Mesodermal cell (in vitro differentiated cells): ENCODE measurements at regions not wholly inside any gene's neighbourhood (a gene's known extent, or its start where the extent isn't known, plus 50 kb on each side); places are given as distances from the start of the nearest gene placed in this dataset.
A peak's percentile ranks its signal among the peaks of the same experiment; 100 is the strongest.

ENCODE experiments used
- H3K27ac ChIP-seq: 2 replicates; pipeline ENCODE4 v1.7.0; 2013; ENCODE audit warnings: mild to moderate bottlenecking, low read depth, low read length, moderate library complexity; ENCODE audit not compliant: severe bottlenecking
- H3K36me3 ChIP-seq: 2 replicates; pipeline ENCODE4 v1.7.1; 2013; ENCODE audit warnings: mild to moderate bottlenecking, low read length, moderate library complexity; ENCODE audit not compliant: control insufficient read depth, insufficient read depth
- H3K4me1 ChIP-seq: one replicate; pipeline ENCODE4 v1.7.1; 2013; ENCODE audit warnings: mild to moderate bottlenecking, low read length; ENCODE audit not compliant: insufficient read depth, control insufficient read depth, poor library complexity, severe bottlenecking
- H3K4me3 ChIP-seq: 2 replicates; pipeline ENCODE4 v1.7.0; 2013; ENCODE audit warnings: low read length, control low read depth, mild to moderate bottlenecking; ENCODE audit not compliant: insufficient read depth, poor library complexity, severe bottlenecking; ENCODE audit errors: extremely low read depth
- H3K9me3 ChIP-seq: 2 replicates; pipeline ENCODE4 v1.7.1; 2013; ENCODE audit warnings: mild to moderate bottlenecking, low read length, moderate library complexity; ENCODE audit not compliant: control insufficient read depth
- WGBS, 2 experiments: methylation state at CpG; one replicate each; pipeline ENCODE4 v1.1.5; 2013; ENCODE audit warnings: missing lambda C conversion rate in 2 of 2; ENCODE audit not compliant: insufficient coverage in 2 of 2; 5-methylcytosine and 5-hydroxymethylcytosine counted together

DNA sequence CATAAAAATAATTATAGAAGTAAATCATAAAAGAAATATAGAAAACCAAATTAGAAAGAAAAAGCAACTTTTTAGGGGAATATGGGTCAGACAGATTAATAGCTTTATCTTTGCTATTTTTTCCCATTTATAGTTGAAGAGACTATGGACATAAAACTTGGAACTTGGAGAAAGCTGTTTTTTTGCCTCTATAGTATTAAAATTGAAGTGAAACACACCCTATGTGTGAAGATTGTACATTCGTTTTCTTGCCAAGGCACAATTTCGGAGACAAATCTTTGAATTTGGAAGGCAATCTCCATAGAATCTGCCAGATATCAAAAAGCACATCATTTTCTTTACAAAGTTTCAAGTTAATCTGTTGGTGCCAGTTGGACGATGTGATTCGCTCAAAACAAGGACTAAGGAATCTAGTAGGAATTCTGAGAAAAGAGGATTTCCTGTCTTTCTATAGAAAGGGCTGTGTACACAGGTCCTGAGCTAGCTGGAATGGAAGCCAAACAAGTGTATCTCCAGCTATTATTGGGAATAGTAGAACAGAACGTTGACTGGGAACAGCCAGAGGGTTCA lies 156.3 kb downstream of the SLC7A11 start:
- 97 to 100% methylated on average over 1 to 4 of the region's 5 CpGs for WGBS, 2 experiments
- Histone ChIP-seq H3K4me1 (no peaks in the 10 kb centered on the region), H3K4me3 (no peak overlapping the region), H3K36me3 (no peaks in the 10 kb centered on the region), H3K9me3 (no peaks in the 10 kb centered on the region), H3K27ac (no peak overlapping the region)

DNA sequence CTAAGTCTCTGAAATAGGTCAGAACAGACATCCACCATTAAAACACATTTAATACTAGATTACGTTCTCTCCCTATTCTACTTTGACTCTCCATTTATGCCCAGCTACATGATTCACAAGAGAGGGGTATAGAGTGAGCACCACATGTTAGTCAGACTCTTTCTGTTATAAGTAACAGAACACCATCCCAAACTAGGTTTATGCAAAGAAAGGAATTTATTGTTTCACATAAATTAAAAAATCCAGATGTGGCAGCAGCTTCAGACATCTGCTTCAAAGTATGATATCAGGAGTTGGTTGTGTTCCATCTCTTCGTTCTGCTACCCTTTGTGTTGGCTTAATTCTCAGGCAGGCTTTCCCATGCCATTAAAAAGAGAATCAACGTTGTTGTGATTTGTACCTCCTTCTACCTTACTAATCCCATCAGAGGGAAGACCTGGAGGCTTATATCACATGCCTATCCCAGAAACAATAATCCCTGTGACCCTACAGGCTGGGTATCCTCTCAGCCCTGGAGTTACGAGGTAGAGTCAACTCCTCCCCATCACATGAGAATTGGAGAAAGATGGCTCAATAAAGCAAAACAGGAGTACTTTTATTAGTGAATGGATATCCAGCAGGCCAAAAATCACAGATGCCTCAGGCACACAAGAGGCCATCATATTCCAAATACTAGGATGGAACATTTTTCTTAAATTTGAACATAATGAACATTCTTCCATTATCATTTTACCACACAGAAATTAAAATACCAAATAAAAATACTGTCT lies 163.2 kb downstream of the SLC7A11 start:
- H3K36me3 ChIP-seq: no peaks in the 10 kb centered on the region
- H3K9me3 ChIP-seq: no peaks in the 10 kb centered on the region
- no peak overlapping the region for H3K4me3 ChIP-seq
- no peaks in the 10 kb centered on the region for H3K4me1 ChIP-seq
- 80 to 83% methylated on average over 1 to 2 of the region's 4 CpGs for WGBS, 2 experiments
- H3K27ac ChIP-seq: no peak overlapping the region

DNA sequence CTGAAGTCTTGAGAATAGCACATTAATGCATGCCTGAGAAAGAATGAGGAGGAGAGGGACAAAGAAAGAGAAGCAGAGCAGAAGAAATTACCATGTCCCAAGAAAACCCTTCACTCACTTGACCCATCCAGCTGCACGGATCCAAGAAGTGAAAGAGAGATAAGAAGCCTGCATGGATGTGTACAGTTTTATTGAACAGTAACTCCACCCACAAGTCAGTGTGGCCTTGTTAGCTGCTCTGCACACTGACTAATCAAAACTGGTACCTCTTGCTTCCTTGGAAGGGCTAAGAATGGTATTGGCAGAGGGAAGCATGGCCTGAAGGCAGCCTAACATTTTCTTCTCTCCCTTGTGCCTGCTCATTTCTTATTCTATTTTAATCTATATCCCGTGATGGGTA lies 163.9 kb downstream of the SLC7A11 start:
- WGBS, 2 experiments: no CpG with 5 or more reads among the region's 2 CpGs

DNA sequence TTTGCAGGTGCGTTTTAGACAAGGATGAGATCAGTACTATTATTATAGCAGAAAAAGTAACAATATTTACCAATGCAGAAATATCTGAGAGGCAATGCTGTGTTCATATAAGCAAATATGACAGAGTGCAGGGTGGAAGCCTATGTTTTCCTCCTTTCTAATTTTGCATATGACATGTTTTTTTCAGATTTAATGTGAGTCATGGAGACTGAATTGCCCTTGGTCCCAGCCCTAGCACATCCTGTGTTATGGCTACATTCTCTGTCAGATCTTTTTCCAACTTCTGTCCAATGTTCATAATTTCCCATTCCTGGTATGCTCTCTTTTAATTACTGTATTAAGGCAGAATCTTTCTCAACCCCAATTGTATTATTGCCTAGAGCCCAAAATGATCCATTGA lies 165.6 kb downstream of the SLC7A11 start:
- Histone ChIP-seq H3K4me3 (no peak overlapping the region), H3K36me3 (no peaks in the 10 kb centered on the region), H3K9me3 (no peaks in the 10 kb centered on the region), H3K27ac (no peak overlapping the region), H3K4me1 (no peaks in the 10 kb centered on the region)
- no CpG with 5 or more reads among the region's 1 CpG for WGBS, 2 experiments

More for the DNA sequence above, 163.9 kb downstream of the SLC7A11 start:
- no peak overlapping the region for H3K4me3 ChIP-seq
- no peaks in the 10 kb centered on the region for H3K9me3 ChIP-seq
- H3K4me1 ChIP-seq: no peaks in the 10 kb centered on the region
- H3K36me3 ChIP-seq: no peaks in the 10 kb centered on the region
- H3K27ac ChIP-seq: no peak overlapping the region

DNA sequence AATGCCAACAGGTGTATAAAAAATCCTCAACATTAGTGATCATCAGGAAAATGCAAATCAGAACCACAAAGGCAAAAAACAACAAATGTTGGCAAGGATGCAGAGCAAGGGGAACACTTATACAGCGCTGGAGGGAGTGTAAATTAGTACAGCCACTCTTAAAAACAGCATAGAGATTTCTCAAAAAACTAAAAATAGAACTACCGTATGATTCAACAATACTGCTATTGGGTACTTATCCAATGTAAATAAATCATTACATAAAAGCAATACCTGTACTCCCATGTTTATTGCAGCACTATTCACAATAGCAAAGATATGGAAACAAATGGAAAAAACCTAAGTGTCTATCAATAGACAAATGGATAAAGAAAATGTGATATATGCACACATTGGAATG lies 171.3 kb downstream of the SLC7A11 start:
- WGBS, 2 experiments: no CpG with 5 or more reads among the region's 2 CpGs
- Histone ChIP-seq H3K36me3 (no peaks in the 10 kb centered on the region), H3K4me3 (no peak overlapping the region), H3K9me3 (no peaks in the 10 kb centered on the region), H3K4me1 (no peaks in the 10 kb centered on the region), H3K27ac (no peak overlapping the region)

DNA sequence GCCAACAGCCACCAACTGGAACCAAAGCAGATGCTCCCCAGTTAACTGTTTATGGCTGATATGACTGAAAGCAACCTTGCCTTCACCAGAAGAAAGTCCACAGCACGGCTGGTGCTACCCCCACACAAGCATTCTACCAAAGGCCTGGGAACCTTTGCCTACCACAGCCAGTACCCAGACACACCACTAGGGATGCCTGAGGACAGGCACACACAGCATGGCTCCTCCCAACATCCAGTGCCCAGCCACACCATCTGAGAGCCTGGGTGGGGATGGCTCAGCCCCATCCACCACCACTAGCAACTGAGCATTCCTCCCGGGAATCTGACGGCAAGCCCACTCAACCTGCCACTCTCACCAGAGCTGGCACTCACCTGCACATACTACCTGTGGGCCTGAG lies 178.6 kb downstream of the SLC7A11 start:
- H3K36me3 ChIP-seq: no peaks in the 10 kb centered on the region
- no peak overlapping the region for H3K27ac ChIP-seq
- no peaks in the 10 kb centered on the region for H3K4me1 ChIP-seq
- no peaks in the 10 kb centered on the region for H3K9me3 ChIP-seq
- WGBS, 2 experiments: 100% methylated on average over 2 to 3 of the region's 3 CpGs
- no peak overlapping the region for H3K4me3 ChIP-seq

DNA sequence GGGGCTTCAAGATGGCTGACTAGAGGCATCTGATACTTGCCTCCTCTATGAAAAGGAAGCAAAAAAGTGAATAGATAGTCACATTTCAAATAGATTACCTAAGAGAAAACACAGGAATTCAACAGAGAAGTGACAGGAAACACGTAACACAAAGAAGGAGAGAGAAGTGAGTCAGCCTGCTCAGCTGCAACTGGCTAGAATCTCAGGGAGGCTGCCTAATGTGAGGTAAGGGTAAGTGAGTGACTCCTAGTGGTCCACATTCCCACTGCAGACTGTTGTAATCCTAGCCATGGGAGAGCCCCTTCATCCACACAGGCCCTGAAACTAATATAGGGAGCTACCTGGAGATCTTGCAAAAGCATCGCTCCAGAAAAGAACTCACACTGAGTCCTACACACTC lies 179.2 kb downstream of the SLC7A11 start:
- Histone ChIP-seq H3K4me1 (no peaks in the 10 kb centered on the region), H3K36me3 (no peaks in the 10 kb centered on the region), H3K9me3 (no peaks in the 10 kb centered on the region), H3K27ac (no peak overlapping the region), H3K4me3 (no peak overlapping the region)
- WGBS, 2 experiments: 100% methylated on average over 1 of the region's 2 CpGs

DNA sequence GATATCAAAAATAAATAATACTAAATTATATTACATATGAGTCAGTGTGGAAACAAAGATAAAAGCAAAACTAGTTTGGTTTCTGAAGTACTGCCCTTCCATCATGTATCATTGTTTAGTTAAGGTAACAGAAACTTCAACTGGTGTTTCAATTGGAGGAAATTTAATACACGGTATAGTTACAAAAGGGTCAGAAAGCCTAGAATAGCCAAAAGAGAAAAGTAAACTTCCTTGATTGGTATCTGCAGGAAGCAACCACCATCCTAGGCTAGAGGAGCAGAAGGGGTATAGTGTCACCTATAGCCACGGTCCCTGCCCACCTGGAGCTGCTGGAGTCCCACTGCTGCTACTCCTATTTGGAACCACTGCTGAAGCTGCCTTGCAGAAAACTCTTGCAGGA lies 185.6 kb downstream of the SLC7A11 start:
- no peak overlapping the region for H3K27ac ChIP-seq
- H3K4me1 ChIP-seq: peaks cover 17% of the 10 kb centered on the region
- H3K36me3 ChIP-seq: no peaks in the 10 kb centered on the region
- no peaks in the 10 kb centered on the region for H3K9me3 ChIP-seq
- H3K4me3 ChIP-seq: no peak overlapping the region
- WGBS, 2 experiments: 91 to 95% methylated on average over 1 to 2 of the region's 2 CpGs

DNA sequence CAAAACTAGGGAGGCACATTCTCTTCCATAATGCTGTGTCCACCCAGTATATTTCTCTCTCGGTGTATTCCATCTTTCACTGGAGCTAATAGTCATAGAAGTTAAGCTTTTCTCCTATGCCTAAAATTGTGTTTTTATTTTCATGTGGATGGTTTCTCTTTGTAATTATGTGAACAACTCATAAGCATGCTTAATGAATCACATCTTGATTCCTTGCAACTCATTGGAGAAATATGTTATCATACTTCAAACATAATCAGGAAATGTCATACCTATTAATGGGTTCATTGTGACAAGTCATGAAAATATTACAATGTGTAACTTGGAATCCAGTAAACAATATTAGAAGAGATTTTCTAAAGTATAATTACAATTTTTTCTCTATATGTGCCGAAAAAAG lies 186.3 kb downstream of the SLC7A11 start:
- WGBS, 2 experiments: no CpG with 5 or more reads among the region's 2 CpGs

DNA sequence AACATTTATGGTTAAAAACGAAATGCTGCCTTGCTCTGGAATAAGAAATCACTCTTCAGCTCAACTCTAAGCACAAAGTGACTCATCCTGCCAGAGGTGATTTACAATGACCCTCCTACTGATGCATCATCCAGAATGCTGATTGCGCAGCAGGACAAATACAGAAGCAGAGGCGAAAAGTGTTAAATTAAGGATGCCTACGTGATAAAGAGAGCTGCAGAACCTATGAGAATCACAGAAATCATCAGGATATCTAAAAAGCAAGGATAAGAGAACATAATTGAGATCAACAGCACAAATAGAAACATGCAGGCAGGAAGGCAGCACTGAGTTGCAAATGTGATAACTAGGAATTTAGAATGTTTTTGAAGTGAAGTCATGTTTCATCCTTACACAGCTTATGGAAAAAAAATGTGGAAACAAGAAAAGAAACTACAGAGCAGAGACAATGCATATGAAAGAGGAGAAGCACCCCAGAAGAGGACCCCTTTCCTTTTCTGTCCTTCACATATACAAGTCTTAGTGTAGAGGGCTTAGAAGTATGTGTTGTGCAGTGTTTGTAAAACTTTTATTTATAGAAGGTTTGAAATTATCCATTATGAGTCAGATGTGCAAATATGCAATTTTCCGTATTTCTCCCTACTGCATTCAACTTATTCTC lies 188.4 kb downstream of the SLC7A11 start:
- H3K4me1 ChIP-seq: peaks cover 23% of the 10 kb centered on the region
- H3K4me3 ChIP-seq: no peak overlapping the region
- WGBS, 2 experiments: 57 to 100% methylated on average over 1 to 4 of the region's 5 CpGs
- peak overlapping the region; percentile 68 for H3K27ac ChIP-seq
- no peaks in the 10 kb centered on the region for H3K36me3 ChIP-seq
- no peaks in the 10 kb centered on the region for H3K9me3 ChIP-seq

More for the DNA sequence above, 186.3 kb downstream of the SLC7A11 start:
- Histone ChIP-seq H3K9me3 (no peaks in the 10 kb centered on the region), H3K27ac (no peak overlapping the region), H3K36me3 (no peaks in the 10 kb centered on the region), H3K4me1 (peaks cover 17% of the 10 kb centered on the region), H3K4me3 (no peak overlapping the region)
